Trophoblast cell (in vitro differentiated cells and primary cell): ENCODE measurements at regions not wholly inside any gene's neighbourhood (a gene's known extent, or its start where the extent isn't known, plus 50 kb on each side); places are given as distances from the start of the nearest gene placed in this dataset.

ENCODE experiments used
- DNase-seq, 2 donors: peaks; one replicate each; pipeline ENCODE4 v3.0.0-alpha.2; 2016
- H2AFZ ChIP-seq: 2 replicates; pipeline ENCODE4 v1.6.1; 2013; ENCODE audit warnings: low read length, moderate library complexity, mild to moderate bottlenecking; ENCODE audit not compliant: insufficient read depth, poor library complexity
- H2AK5ac ChIP-seq: 2 replicates; pipeline ENCODE4 v1.6.1; 2013; ENCODE audit warnings: mild to moderate bottlenecking, low read length
- H2BK120ac ChIP-seq: 2 replicates; pipeline ENCODE4 v1.6.1; 2013; ENCODE audit warnings: low read length, mild to moderate bottlenecking, moderate library complexity; ENCODE audit not compliant: insufficient read depth, poor library complexity
- H2BK12ac ChIP-seq: 2 replicates; pipeline ENCODE4 v1.6.1; 2013; ENCODE audit warnings: mild to moderate bottlenecking, low read length, moderate library complexity
- H2BK5ac ChIP-seq: 2 replicates; pipeline ENCODE4 v1.6.1; 2013; ENCODE audit warnings: low read length, low read depth, moderate library complexity, mild to moderate bottlenecking; ENCODE audit not compliant: poor library complexity
- H3K14ac ChIP-seq: 2 replicates; pipeline ENCODE4 v1.6.1; 2013; ENCODE audit warnings: mild to moderate bottlenecking, low read length
- H3K18ac ChIP-seq: 2 replicates; pipeline ENCODE4 v1.6.1; 2013; ENCODE audit warnings: mild to moderate bottlenecking, low read length
- H3K23ac ChIP-seq: 2 replicates; pipeline ENCODE4 v1.6.1; 2013; ENCODE audit warnings: low read length
- H3K27ac ChIP-seq: 2 replicates; pipeline ENCODE4 v1.5.1; 2013; ENCODE audit warnings: low read depth, mild to moderate bottlenecking, inconsistent platforms, low read length, moderate library complexity
- H3K27me3 ChIP-seq: 2 replicates; pipeline ENCODE4 v1.6.1; 2013; ENCODE audit warnings: inconsistent platforms, mild to moderate bottlenecking, low read length, moderate library complexity; ENCODE audit not compliant: insufficient read depth
- H3K36me3 ChIP-seq, 2 experiments: 1 replicate in 1 of 2; 2 replicates in 1 of 2; pipeline ENCODE4 v1.6.1; 2013; ENCODE audit warnings: low read length in 2 of 2, mild to moderate bottlenecking in 2 of 2, moderate library complexity in 1 of 2; ENCODE audit not compliant: insufficient read depth in 2 of 2, control insufficient read depth in 1 of 2
- H3K4ac ChIP-seq: 2 replicates; pipeline ENCODE4 v1.6.1; 2013; ENCODE audit warnings: low read depth, mild to moderate bottlenecking, low read length, moderate library complexity
- H3K4me1 ChIP-seq, 2 experiments: 1 replicate in 1 of 2; 2 replicates in 1 of 2; pipeline ENCODE4 v1.6.1; 2013; ENCODE audit warnings: low read length in 2 of 2, mild to moderate bottlenecking in 2 of 2, moderate library complexity in 1 of 2; ENCODE audit not compliant: insufficient read depth in 2 of 2, control insufficient read depth in 1 of 2
- H3K4me2 ChIP-seq: 2 replicates; pipeline ENCODE4 v1.6.1; 2013; ENCODE audit warnings: inconsistent platforms, mild to moderate bottlenecking, low read length, moderate library complexity
- H3K4me3 ChIP-seq: 2 replicates; pipeline ENCODE4 v1.5.1; 2013; ENCODE audit warnings: mild to moderate bottlenecking, low read depth, low read length, inconsistent platforms
- H3K79me1 ChIP-seq: one replicate; pipeline ENCODE4 v1.6.1; 2013; ENCODE audit warnings: low read length
- H3K79me2 ChIP-seq: 2 replicates; pipeline ENCODE4 v1.6.1; 2013; ENCODE audit warnings: low read length, mild to moderate bottlenecking; ENCODE audit not compliant: control insufficient read depth, insufficient read depth, poor library complexity
- H3K9ac ChIP-seq: 2 replicates; pipeline ENCODE4 v1.6.1; 2013; ENCODE audit warnings: mild to moderate bottlenecking, low read length
- H3K9me3 ChIP-seq: 2 replicates; pipeline ENCODE4 v1.6.1; 2013; ENCODE audit warnings: low read depth, mild to moderate bottlenecking, control low read depth, inconsistent platforms, low read length; ENCODE audit not compliant: insufficient read depth
- H4K12ac ChIP-seq: 2 replicates; pipeline ENCODE4 v1.6.1; 2013; ENCODE audit warnings: low read depth, mild to moderate bottlenecking, low read length, moderate library complexity
- H4K8ac ChIP-seq: 2 replicates; pipeline ENCODE4 v1.6.1; 2013; ENCODE audit warnings: low read depth, mild to moderate bottlenecking, low read length, moderate library complexity
- H4K91ac ChIP-seq: one replicate; pipeline ENCODE4 v1.6.1; 2013; ENCODE audit warnings: low read depth, mild to moderate bottlenecking, low read length, moderate library complexity
- WGBS: extraction: QIAGEN DNeasy Blood & Tissue Kit; methylation state at CpG from one replicate; pipeline ENCODE4 v1.1.7; 2013; ENCODE audit warnings: missing lambda C conversion rate; ENCODE audit not compliant: insufficient read length, insufficient coverage; ENCODE audit errors: extremely low coverage; 5-methylcytosine and 5-hydroxymethylcytosine counted together

GRCh38 chr13:27007166-27007565 is 164.4 kb downstream of the USP12 start:
- Histone ChIP-seq H2AFZ (no peak overlapping the region), H3K18ac (no peak overlapping the region), H2BK5ac (no peak overlapping the region), H3K36me3 (no peaks in the 10 kb centered on the region), H3K4ac (no peak overlapping the region), H3K23ac (no peak overlapping the region), H2BK12ac (no peak overlapping the region), H2BK120ac (no peak overlapping the region), H3K4me2 (no peak overlapping the region), H3K4me3 (no peak overlapping the region), H3K27ac (no peak overlapping the region), H3K79me2 (no peaks in the 10 kb centered on the region), H4K8ac (no peak overlapping the region), H3K79me1 (no peaks in the 10 kb centered on the region), H3K9me3 (peaks cover 2% of the 10 kb centered on the region), H3K4me1 (peaks cover 4 to 7% of the 10 kb centered on the region in 2 experiments), H3K9ac (no peak overlapping the region), H3K14ac (no peak overlapping the region), H4K12ac (no peak overlapping the region), H2AK5ac (no peak overlapping the region), H4K91ac (no peak overlapping the region), H3K27me3 (no peaks in the 10 kb centered on the region)
- DNase-seq: no peak
- WGBS: no CpG with 5 or more reads among the region's 12 CpGs

- Histone ChIP-seq H3K23ac (no peak overlapping the region), H3K9ac (no peak overlapping the region), H2AK5ac (no peak overlapping the region), H3K4me3 (no peak overlapping the region), H3K4me2 (peak overlapping the region; percentile 54), H2BK12ac (no peak overlapping the region), H3K36me3 (no peaks in the 10 kb centered on the region), H2BK5ac (no peak overlapping the region), H2AFZ (peak overlapping the region; percentile 17), H3K18ac (no peak overlapping the region), H3K79me2 (no peaks in the 10 kb centered on the region), H3K27ac (no peak overlapping the region), H3K4ac (no peak overlapping the region), H3K79me1 (no peaks in the 10 kb centered on the region), H4K8ac (no peak overlapping the region), H4K91ac (no peak overlapping the region), H3K9me3 (peaks cover 2% of the 10 kb centered on the region), H2BK120ac (no peak overlapping the region), H3K14ac (no peak overlapping the region), H3K4me1 (peaks cover 4 to 7% of the 10 kb centered on the region in 2 experiments), H3K27me3 (no peaks in the 10 kb centered on the region), H4K12ac (no peak overlapping the region)
- no peak for DNase-seq
- no CpG with 5 or more reads among the region's 29 CpGs for WGBS
Measured at GRCh38 chr13:27006519-27007161, 165.0 kb downstream of the USP12 start.

- no peak overlapping the region for H2BK120ac ChIP-seq
- H3K4me2 ChIP-seq: no peak overlapping the region
- no peaks in the 10 kb centered on the region for H3K79me2 ChIP-seq
- WGBS: no CpG with 5 or more reads among the region's 8 CpGs
- no peak overlapping the region for H3K27ac ChIP-seq
- no peak overlapping the region for H3K14ac ChIP-seq
- no peaks in the 10 kb centered on the region for H3K36me3 ChIP-seq
- no peak overlapping the region for H3K18ac ChIP-seq
- peaks cover 4 to 7% of the 10 kb centered on the region in 2 experiments for H3K4me1 ChIP-seq
- H4K8ac ChIP-seq: no peak overlapping the region
- H3K4me3 ChIP-seq: no peak overlapping the region
- H3K23ac ChIP-seq: no peak overlapping the region
- H2BK5ac ChIP-seq: no peak overlapping the region
- H2AK5ac ChIP-seq: no peak overlapping the region
- no peak for DNase-seq
- H3K9ac ChIP-seq: no peak overlapping the region
- no peaks in the 10 kb centered on the region for H3K79me1 ChIP-seq
- H2BK12ac ChIP-seq: no peak overlapping the region
- H3K9me3 ChIP-seq: peaks cover 2% of the 10 kb centered on the region
- H3K4ac ChIP-seq: no peak overlapping the region
- no peak overlapping the region for H4K12ac ChIP-seq
- H3K27me3 ChIP-seq: no peaks in the 10 kb centered on the region
- no peak overlapping the region for H2AFZ ChIP-seq
- no peak overlapping the region for H4K91ac ChIP-seq
Measured at GRCh38 chr13:27005976-27006518, 165.6 kb downstream of the USP12 start.

GRCh38 chr13:27005556-27005955 is 166.1 kb downstream of the USP12 start:
- Histone ChIP-seq H3K9me3 (peaks cover 2% of the 10 kb centered on the region), H4K8ac (no peak overlapping the region), H3K14ac (no peak overlapping the region), H3K4me1 (peaks cover 4 to 7% of the 10 kb centered on the region in 2 experiments), H3K27me3 (no peaks in the 10 kb centered on the region), H3K27ac (no peak overlapping the region), H2BK5ac (no peak overlapping the region), H3K18ac (no peak overlapping the region), H2AFZ (no peak overlapping the region), H3K36me3 (no peaks in the 10 kb centered on the region), H2BK12ac (no peak overlapping the region), H3K4me2 (no peak overlapping the region), H3K9ac (no peak overlapping the region), H4K12ac (no peak overlapping the region), H2AK5ac (no peak overlapping the region), H2BK120ac (no peak overlapping the region), H3K4ac (no peak overlapping the region), H3K4me3 (no peak overlapping the region), H3K23ac (no peak overlapping the region), H3K79me1 (no peaks in the 10 kb centered on the region), H3K79me2 (no peaks in the 10 kb centered on the region), H4K91ac (no peak overlapping the region)
- WGBS: no CpG with 5 or more reads among the region's 9 CpGs
- no peak for DNase-seq
